Heart left ventricle (tissue), 13 donors: ENCODE measurements at regions not wholly inside any gene's neighbourhood (a gene's known extent, or its start where the extent isn't known, plus 50 kb on each side); places are given as distances from the start of the nearest gene placed in this dataset.

Experiments used
- POLR2A ChIP-seq, 2 donors: fragments of 450-650 bp; IDR thresholded peaks; one replicate each; pipeline ENCODE4 v1.6.1; 2017; ENCODE audit warnings: antibody characterized with exemption in 2 of 2, mild to moderate bottlenecking in 2 of 2, moderate library complexity in 2 of 2
- TF ChIP-seq, protein P1 (sequence below), 12 donors: fragments of 200-600 bp; sonication (generic) in 4 of 12; IDR thresholded peaks; one replicate each; pipeline versions ENCODE4 v1.5.0 to v1.8.0; 2018 to 2022; ENCODE audit warnings: antibody characterized with exemption in 12 of 12, mild to moderate bottlenecking in 5 of 12
- donor health status: ischemic (EF 13 %, LVEDD 7.1; RV severe dilation, severe dysfunction).
- donor health status: DM: no; HTN: yes; CAD: no.
- donor health status: DM: no; HTN: no; CAD: no.
- donor health status: ischemic (EF 25% LVEDD 6.9; RV normal size, moderate dysfunction).
- donor health status: ischemic (EF 25% LVEDD 5.7; RV mildly dilated, moderate dysfunction).
- donor health status: ischemic (EF 35%, LVEDD 5.7; RV mildly dilated, moderate dysfunction).
- donor health status: nonischemic (EF 11% LVEDD 7.7; RV severe dilation, severe dysfunction).
- donor health status: DM: yes; HTN: yes; CAD: no.
- donor health status: PGD.
- donor health status: ischemic (EF 29% LVEDD 5.4; RV normal size, mild dysfunction).
- donor health status: nonischemic (EF 23%, LVEDD 6.1; RV moderate dilation, normal function).

DNA sequence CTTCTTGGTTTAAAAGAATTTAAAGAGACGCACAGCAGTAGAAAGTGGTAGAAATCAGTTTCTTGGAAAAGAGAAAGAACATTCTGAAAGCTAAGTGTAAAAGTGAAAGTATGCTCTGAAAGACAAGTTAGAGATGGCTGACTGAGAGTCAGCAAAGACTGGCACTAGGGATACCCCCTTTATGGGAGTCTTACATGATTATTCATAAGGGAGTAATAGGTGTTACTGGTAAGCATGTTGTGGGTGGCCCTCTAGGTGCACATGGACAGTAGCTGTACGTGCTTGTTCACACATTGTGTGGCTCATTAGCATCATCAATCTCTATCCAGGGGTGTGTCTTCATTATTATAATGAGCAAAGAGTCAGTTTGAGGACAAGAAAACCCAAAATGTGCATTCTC lies 816.2 kb downstream of the CBLN2 start:
- TF ChIP-seq, protein P1, sequence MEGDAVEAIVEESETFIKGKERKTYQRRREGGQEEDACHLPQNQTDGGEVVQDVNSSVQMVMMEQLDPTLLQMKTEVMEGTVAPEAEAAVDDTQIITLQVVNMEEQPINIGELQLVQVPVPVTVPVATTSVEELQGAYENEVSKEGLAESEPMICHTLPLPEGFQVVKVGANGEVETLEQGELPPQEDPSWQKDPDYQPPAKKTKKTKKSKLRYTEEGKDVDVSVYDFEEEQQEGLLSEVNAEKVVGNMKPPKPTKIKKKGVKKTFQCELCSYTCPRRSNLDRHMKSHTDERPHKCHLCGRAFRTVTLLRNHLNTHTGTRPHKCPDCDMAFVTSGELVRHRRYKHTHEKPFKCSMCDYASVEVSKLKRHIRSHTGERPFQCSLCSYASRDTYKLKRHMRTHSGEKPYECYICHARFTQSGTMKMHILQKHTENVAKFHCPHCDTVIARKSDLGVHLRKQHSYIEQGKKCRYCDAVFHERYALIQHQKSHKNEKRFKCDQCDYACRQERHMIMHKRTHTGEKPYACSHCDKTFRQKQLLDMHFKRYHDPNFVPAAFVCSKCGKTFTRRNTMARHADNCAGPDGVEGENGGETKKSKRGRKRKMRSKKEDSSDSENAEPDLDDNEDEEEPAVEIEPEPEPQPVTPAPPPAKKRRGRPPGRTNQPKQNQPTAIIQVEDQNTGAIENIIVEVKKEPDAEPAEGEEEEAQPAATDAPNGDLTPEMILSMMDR (IDR thresholded peaks at IDR 0.05) = no peak
- no peak for TF ChIP-seq POLR2A (IDR thresholded peaks at IDR 0.05)
